PC-9 (cell line): ENCODE measurements at regions not wholly inside any gene's neighbourhood (a gene's known extent, or its start where the extent isn't known, plus 50 kb on each side); places are given as distances from the start of the nearest gene placed in this dataset.

Source experiments
- EZH2 ChIP-seq: fragments of 200-600 bp; sonication (generic); IDR thresholded peaks from 2 replicates; pipeline ENCODE4 v1.8.0; 2017; ENCODE audit warnings: antibody characterized with exemption, low read depth
- TF ChIP-seq, protein P1 (sequence below): fragments of 200-600 bp; sonication (generic); conservative IDR thresholded peaks from 2 replicates; pipeline ENCODE4 v1.6.1; 2017; ENCODE audit warnings: mixed run types, antibody characterized with exemption, mild to moderate bottlenecking, moderate library complexity

- TF ChIP-seq, protein P1, sequence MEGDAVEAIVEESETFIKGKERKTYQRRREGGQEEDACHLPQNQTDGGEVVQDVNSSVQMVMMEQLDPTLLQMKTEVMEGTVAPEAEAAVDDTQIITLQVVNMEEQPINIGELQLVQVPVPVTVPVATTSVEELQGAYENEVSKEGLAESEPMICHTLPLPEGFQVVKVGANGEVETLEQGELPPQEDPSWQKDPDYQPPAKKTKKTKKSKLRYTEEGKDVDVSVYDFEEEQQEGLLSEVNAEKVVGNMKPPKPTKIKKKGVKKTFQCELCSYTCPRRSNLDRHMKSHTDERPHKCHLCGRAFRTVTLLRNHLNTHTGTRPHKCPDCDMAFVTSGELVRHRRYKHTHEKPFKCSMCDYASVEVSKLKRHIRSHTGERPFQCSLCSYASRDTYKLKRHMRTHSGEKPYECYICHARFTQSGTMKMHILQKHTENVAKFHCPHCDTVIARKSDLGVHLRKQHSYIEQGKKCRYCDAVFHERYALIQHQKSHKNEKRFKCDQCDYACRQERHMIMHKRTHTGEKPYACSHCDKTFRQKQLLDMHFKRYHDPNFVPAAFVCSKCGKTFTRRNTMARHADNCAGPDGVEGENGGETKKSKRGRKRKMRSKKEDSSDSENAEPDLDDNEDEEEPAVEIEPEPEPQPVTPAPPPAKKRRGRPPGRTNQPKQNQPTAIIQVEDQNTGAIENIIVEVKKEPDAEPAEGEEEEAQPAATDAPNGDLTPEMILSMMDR: no peak
- TF ChIP-seq EZH2: no peak
Observed at GRCh38 chr6:145289573-145289972, 445.7 kb downstream of the EPM2A start.
